Peyer's patch (tissue), 4 donors: ENCODE measurements at regions not wholly inside any gene's neighbourhood (a gene's known extent, or its start where the extent isn't known, plus 50 kb on each side); places are given as distances from the start of the nearest gene placed in this dataset.

Experiments used
- DNase-seq, 3 donors: peaks; one replicate each; pipeline ENCODE4 v3.0.0-alpha.2; 2017 to 2019
- H3K27ac ChIP-seq, 4 donors: fragments of 200-600 bp; sonication (generic); one replicate each; pipeline ENCODE4 v1.5.1; 2016 to 2019
- H3K27me3 ChIP-seq, 2 donors: fragments of 200-600 bp; sonication (generic); one replicate each; pipeline ENCODE4 v1.5.1; 2019
- H3K36me3 ChIP-seq, 3 donors: fragments of 200-600 bp; sonication (generic); one replicate each; pipeline ENCODE4 v1.5.1; 2016 to 2019
- H3K4me1 ChIP-seq, 4 donors: fragments of 200-600 bp; sonication (generic); one replicate each; pipeline ENCODE4 v1.5.1; 2016 to 2019
- H3K4me3 ChIP-seq, 4 donors: fragments of 200-600 bp; sonication (generic); 1 replicate in 3 of 4; 2 replicates in 1 of 4; pipeline ENCODE4 v1.5.1; 2016 to 2019; ENCODE audit warnings: mild to moderate bottlenecking in 1 of 4
- H3K9me3 ChIP-seq, 4 donors: fragments of 200-600 bp; sonication (generic); one replicate each; pipeline ENCODE4 v1.5.1; 2016 to 2019; ENCODE audit warnings: mild to moderate bottlenecking in 1 of 4
- POLR2A ChIP-seq, 2 donors: fragments of 450-650 bp; IDR thresholded peaks; one replicate each; pipeline ENCODE4 v1.5.1; 2017; ENCODE audit warnings: antibody characterized with exemption in 2 of 2, mild to moderate bottlenecking in 2 of 2, moderate library complexity in 2 of 2
- small RNA-seq, 2 donors: library from RNA; depleted of rRNA; stranded (forward); fragments of <200 nt; gene quantifications; one replicate each; pipeline ENCODE3, GENCODE V24; 2016
- TF ChIP-seq, protein P1 (sequence below), 6 experiments: fragments of 450-650 bp in 4 of 6; fragments of 200-600 bp in 2 of 6; sonication (generic) in 1 of 6; IDR thresholded peaks; one replicate each; pipeline ENCODE4 v1.5.1; 2017 to 2019; ENCODE audit warnings: antibody characterized with exemption in 6 of 6, mild to moderate bottlenecking in 3 of 6, moderate library complexity in 1 of 6

DNA sequence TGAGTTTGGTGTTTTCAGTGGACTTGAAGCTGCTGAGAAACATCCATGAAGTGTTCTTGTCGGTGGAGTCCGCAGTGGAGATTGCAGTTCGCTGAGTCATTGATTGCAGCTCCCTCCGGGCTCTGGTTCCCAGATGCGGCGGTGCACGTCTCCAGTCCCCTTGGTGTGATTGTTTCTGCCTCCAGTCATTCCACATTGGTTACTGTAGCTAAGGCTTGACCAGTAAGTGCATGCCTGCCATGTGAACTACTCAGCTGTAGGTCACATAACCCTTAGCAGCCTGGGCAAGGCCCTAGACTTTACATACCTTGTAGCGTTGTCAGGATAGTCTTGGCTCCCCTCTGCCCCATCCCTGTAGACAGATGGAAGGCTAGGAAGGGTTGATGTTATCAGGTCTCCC, 53.8 kb upstream of the CLCN4 start:
- no peak overlapping the region for H3K4me3 ChIP-seq
- H3K36me3 ChIP-seq: no peaks in the 10 kb centered on the region
- no peak for DNase-seq
- H3K27me3 ChIP-seq: no peaks in the 10 kb centered on the region
- H3K27ac ChIP-seq: peak overlapping the region in 1 of 4 donors; percentile 5
- no peaks in the 10 kb centered on the region for H3K9me3 ChIP-seq
- peaks cover 0 to 1% (median 0%) of the 10 kb centered on the region in 4 donors for H3K4me1 ChIP-seq
- TF ChIP-seq, protein P1, sequence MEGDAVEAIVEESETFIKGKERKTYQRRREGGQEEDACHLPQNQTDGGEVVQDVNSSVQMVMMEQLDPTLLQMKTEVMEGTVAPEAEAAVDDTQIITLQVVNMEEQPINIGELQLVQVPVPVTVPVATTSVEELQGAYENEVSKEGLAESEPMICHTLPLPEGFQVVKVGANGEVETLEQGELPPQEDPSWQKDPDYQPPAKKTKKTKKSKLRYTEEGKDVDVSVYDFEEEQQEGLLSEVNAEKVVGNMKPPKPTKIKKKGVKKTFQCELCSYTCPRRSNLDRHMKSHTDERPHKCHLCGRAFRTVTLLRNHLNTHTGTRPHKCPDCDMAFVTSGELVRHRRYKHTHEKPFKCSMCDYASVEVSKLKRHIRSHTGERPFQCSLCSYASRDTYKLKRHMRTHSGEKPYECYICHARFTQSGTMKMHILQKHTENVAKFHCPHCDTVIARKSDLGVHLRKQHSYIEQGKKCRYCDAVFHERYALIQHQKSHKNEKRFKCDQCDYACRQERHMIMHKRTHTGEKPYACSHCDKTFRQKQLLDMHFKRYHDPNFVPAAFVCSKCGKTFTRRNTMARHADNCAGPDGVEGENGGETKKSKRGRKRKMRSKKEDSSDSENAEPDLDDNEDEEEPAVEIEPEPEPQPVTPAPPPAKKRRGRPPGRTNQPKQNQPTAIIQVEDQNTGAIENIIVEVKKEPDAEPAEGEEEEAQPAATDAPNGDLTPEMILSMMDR (IDR thresholded peaks at IDR 0.05): no peak
- no peak for TF ChIP-seq POLR2A (IDR thresholded peaks at IDR 0.05)

DNA sequence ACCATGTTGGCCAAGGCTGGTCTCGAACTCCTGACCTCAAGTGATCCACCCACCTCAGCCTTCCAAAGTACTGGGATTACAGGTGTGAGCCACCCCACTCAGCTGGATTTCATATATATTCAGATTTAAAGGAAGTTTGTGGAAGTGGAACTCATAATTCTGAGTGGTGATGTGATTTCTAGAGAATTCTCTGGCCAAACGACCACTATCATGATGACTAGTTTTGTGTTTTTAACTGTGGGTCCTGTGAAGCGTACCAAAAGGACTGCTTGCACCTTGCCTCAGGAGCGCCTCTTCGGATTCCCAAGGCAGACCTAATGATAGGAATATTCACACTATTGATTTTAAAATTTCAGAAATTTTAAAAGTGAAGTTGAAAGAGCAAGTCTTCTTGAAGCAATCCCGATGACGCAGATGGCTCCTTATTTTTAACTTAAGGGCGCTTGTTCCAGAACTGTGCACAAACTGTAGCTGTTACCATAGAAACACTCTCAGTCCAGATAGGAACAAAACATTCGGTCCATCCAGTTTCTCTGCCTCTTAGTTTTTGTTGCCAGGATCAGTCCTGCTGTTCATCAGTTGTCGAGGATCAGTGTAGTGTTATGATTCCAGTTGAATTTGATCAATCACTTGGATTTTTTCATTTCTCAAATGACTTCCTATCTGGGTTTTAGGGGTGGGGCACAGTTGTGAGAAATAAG, 51.7 kb upstream of the CLCN4 start:
- Histone ChIP-seq H3K4me1 (peaks cover 0 to 18% (median 3%) of the 10 kb centered on the region in 4 donors), H3K27me3 (no peaks in the 10 kb centered on the region), H3K27ac (peak overlapping the region in 3 of 4 donors; percentile 32 to 72 (median 55)), H3K9me3 (no peaks in the 10 kb centered on the region), H3K36me3 (no peaks in the 10 kb centered on the region), H3K4me3 (no peak overlapping the region)
- DNase-seq: no peak
- TF ChIP-seq, protein P1 (IDR thresholded peaks at IDR 0.05): no peak
- no peak for TF ChIP-seq POLR2A (IDR thresholded peaks at IDR 0.05)

DNA sequence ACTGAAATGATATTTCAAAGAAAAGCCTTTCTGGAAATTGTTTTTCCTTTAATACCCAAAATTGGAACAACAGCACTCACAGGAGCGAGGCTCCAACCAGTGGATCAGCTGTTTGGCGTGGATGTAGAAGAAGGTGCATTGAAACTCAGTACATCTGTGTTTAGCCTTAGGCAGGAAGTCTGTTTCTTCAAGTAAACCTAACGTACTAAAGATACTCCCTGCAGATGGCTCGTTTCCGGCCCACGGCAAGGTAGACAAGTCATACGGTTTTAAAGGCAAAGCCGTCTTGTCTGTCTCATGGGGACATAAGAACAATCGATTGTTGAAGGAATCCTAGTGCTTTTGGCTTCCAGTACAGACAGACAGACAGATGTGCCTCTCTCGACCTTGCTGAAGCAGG, 50.0 kb upstream of the CLCN4 start:
- Histone ChIP-seq H3K27ac (peak overlapping the region; percentile 49 to 72 (median 56)), H3K36me3 (no peaks in the 10 kb centered on the region), H3K9me3 (no peaks in the 10 kb centered on the region), H3K27me3 (no peaks in the 10 kb centered on the region), H3K4me1 (peaks cover 0 to 22% (median 6%) of the 10 kb centered on the region in 4 donors), H3K4me3 (no peak overlapping the region)
- TF ChIP-seq, protein P1 (IDR thresholded peaks at IDR 0.05): no peak
- no peak for TF ChIP-seq POLR2A (IDR thresholded peaks at IDR 0.05)
- DNase-seq: peak in 2 of 3 donors; percentile 77 to 80

Small RNA genes in the stretch of these regions (small RNA-seq; reads per million reads assigned to genes)
- 0 reads per million in 2 donors for gene RF00019
